RWPE1 (cell line): ENCODE measurements at regions not wholly inside any gene's neighbourhood (a gene's known extent, or its start where the extent isn't known, plus 50 kb on each side); places are given as distances from the start of the nearest gene placed in this dataset.

ENCODE experiments used
- CTCF ChIA-PET: fragments of 350-600 bp; sonication (Branson Sonifier 250); formaldehyde crosslinking; extraction: SDS; loops from one replicate; lab custom pipeline; 2021; lab: Yijun Ruan, JAX
- POLR2A ChIA-PET: fragments of 400-600 bp; formaldehyde crosslinking; extraction: SDS; loops from one replicate; lab custom pipeline; 2020; ENCODE audit warnings: antibody characterized with exemption; ENCODE audit not compliant: low non-redundant PET; lab: Yijun Ruan, JAX
- DNase-seq: peaks from one replicate; pipeline ENCODE4 v3.0.0; 2012; ENCODE audit warnings: low spot score
- H3K27ac ChIP-seq: fragments of 450-650 bp; 2 replicates; pipeline ENCODE4 v1.5.1; 2017
- CTCF ChIP-seq: fragments of 450-650 bp; conservative IDR thresholded peaks from 2 replicates; pipeline ENCODE4 v1.5.1; 2017; ENCODE audit warnings: low read depth, mild to moderate bottlenecking

GRCh38 chr4:107258359-107258758 is 222.2 kb upstream of the DKK2 start:
- POLR2A ChIA-PET: no interaction called here
- CTCF ChIA-PET: no interaction called here
- DNase-seq: peak; percentile 20
- no peak overlapping the region for H3K27ac ChIP-seq
- no peak for TF ChIP-seq CTCF

- DNase-seq: peak; percentile 25
Measured at GRCh38 chr4:107255596-107255995, 219.5 kb upstream of the DKK2 start.

DNA sequence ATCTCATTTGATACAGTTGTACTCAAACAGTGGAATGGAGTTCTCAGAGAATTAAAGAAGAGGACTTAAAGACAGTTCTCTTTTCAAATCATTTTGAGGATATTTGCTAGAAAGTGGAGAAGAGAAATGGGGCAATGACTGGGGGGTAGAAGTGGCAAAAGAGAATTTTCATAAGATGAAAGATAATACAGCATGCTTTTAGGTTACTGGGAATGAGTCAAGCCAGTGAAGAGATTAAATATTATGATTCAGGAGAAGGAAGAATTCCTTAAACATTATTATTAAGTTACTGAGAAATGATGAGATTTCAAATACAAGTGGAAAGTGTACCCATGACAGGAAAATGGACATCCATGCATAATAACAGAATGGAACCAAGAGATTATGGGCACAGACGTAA is 219.0 kb upstream of the DKK2 start:
- ChIA-PET CTCF (no interaction called here), POLR2A (no interaction called here)
- TF ChIP-seq CTCF: no peak
- no peak overlapping the region for H3K27ac ChIP-seq
- no peak for DNase-seq

More at GRCh38 chr4:107255596-107255995, 219.5 kb upstream of the DKK2 start:
- no peak overlapping the region for H3K27ac ChIP-seq
- no peak for TF ChIP-seq CTCF
- CTCF ChIA-PET: no interaction called here
- POLR2A ChIA-PET: no interaction called here

GRCh38 chr4:107253579-107254068 is 217.5 kb upstream of the DKK2 start:
- no peak overlapping the region for H3K27ac ChIP-seq
- ChIA-PET CTCF (interaction anchor here (0.7 kb wide), 1 partner anchor 59 kb away, joined by 3 read pairs; no protein-coding TSS in a partner anchor), POLR2A (no interaction called here)
- DNase-seq: no peak
- no peak for TF ChIP-seq CTCF

DNA sequence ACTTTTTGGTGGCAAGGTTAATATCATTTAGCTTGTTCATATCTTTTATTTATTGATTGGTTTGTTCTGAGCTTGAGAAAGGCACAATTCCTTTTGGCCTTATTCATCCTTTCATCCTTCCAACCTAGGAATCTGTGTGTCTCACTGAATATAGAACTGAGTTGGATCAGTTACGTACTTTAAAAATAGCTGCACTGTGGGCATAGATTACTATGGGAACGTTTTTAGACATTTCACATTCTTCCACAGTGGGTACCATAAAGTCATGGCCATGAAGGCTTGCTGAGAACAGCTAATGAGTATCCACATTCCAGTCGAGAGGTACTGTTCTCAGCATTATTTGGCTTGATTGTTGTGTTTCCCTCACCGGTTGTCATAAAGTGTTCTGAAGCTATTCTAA is 217.0 kb upstream of the DKK2 start:
- ChIA-PET POLR2A (no interaction called here), CTCF (interaction anchor here (0.7 kb wide), 1 partner anchor 59 kb away, joined by 3 read pairs; no protein-coding TSS in a partner anchor)
- no peak for TF ChIP-seq CTCF
- no peak for DNase-seq
- H3K27ac ChIP-seq: no peak overlapping the region

- CTCF ChIA-PET: no interaction called here
Measured at GRCh38 chr4:107252571-107252970, 216.5 kb upstream of the DKK2 start.

More at GRCh38 chr4:107252571-107252970, 216.5 kb upstream of the DKK2 start:
- no peak for DNase-seq
- H3K27ac ChIP-seq: no peak overlapping the region
- POLR2A ChIA-PET: no interaction called here
- no peak for TF ChIP-seq CTCF
